Right cardiac atrium (tissue), 5 donors: ENCODE measurements at regions not wholly inside any gene's neighbourhood (a gene's known extent, or its start where the extent isn't known, plus 50 kb on each side); places are given as distances from the start of the nearest gene placed in this dataset.

Experiments
- ATAC-seq, 2 donors: fragments of 200-7000 bp; cut with Tn5 transposase; one replicate each; pipeline versions ENCODE4 v1.8.0 to v1.9.1; 2020; ENCODE audit warnings: moderate library complexity in 2 of 2, mild to moderate bottlenecking in 1 of 2
- DNase-seq, 3 donors: peaks; one replicate each; pipeline ENCODE4 v3.0.0-alpha.2; 2020
- H3K27ac ChIP-seq: one replicate; pipeline ENCODE4 v1.5.1; 2013; ENCODE audit warnings: mild to moderate bottlenecking, low read length, control low read depth, moderate library complexity
- H3K27me3 ChIP-seq: one replicate; pipeline ENCODE4 v1.6.1; 2013; ENCODE audit not compliant: control insufficient read depth, insufficient read depth
- H3K4me1 ChIP-seq: one replicate; pipeline ENCODE4 v1.6.1; 2013; ENCODE audit warnings: low read length; ENCODE audit not compliant: control insufficient read depth, insufficient read depth
- H3K4me3 ChIP-seq: one replicate; pipeline ENCODE4 v1.5.1; 2013; ENCODE audit warnings: low read length, control low read depth
- H3K9me3 ChIP-seq: one replicate; pipeline ENCODE4 v1.6.1; 2013; ENCODE audit warnings: low read length; ENCODE audit not compliant: control insufficient read depth
- WGBS: extraction: QIAGEN DNeasy Blood & Tissue Kit; methylation state at CpG from one replicate; pipeline ENCODE4 v1.1.7; 2013; 5-methylcytosine and 5-hydroxymethylcytosine counted together
- intact Hi-C, 4 donors: fragments of 100-400 bp; cut with DNase I; formaldehyde crosslinking; loops; one replicate each; pipeline versions ENCODE4 v1.11.0 to v1.14.0; 2022 to 2023
- donor health status: healthy with polysubstance abuse.
- donor health status: DM: no; HTN: yes; CAD: no.
- donor health status: DM: no; HTN: no; CAD: no.
- donor health status: DM: no; HTN: yes; CAD: no; lungs with severe emphysema.
- donor health status: DM: yes; HTN: yes; CAD: no.

GRCh38 chr1:162919034-162919433 lies 58.1 kb upstream of the CCDC190 start:
- DNase-seq (peak in 1 of 3 donors; percentile 43), ATAC-seq (no peak)
- 79% methylated on average over 6 of the region's 6 CpGs for WGBS
- Histone ChIP-seq H3K27ac (no peak overlapping the region), H3K4me1 (no peaks in the 10 kb centered on the region), H3K9me3 (no peaks in the 10 kb centered on the region), H3K4me3 (no peak overlapping the region), H3K27me3 (no peaks in the 10 kb centered on the region)
- intact Hi-C loops: no loop called here

GRCh38 chr1:162918151-162918754 lies 57.3 kb upstream of the CCDC190 start:
- no peaks in the 10 kb centered on the region for H3K4me1 ChIP-seq
- 65% methylated on average over 8 of the region's 8 CpGs for WGBS
- no peak overlapping the region for H3K4me3 ChIP-seq
- H3K9me3 ChIP-seq: no peaks in the 10 kb centered on the region
- H3K27ac ChIP-seq: no peak overlapping the region
- intact Hi-C loops: no loop called here
- DNase-seq: no peak
- no peaks in the 10 kb centered on the region for H3K27me3 ChIP-seq
- no peak for ATAC-seq

- H3K4me1 ChIP-seq: no peaks in the 10 kb centered on the region
- DNase-seq (no peak), ATAC-seq (no peak)
- no peaks in the 10 kb centered on the region for H3K9me3 ChIP-seq
- 85% methylated on average over 6 of the region's 6 CpGs for WGBS
- no peak overlapping the region for H3K4me3 ChIP-seq
- H3K27ac ChIP-seq: no peak overlapping the region
- no peaks in the 10 kb centered on the region for H3K27me3 ChIP-seq
- intact Hi-C loops: no loop called here
These were observed 56.0 kb upstream of the CCDC190 start for GRCh38 chr1:162916821-162917613.

- ATAC-seq (no peak), DNase-seq (no peak)
- WGBS: 46% methylated on average over 2 of the region's 2 CpGs
- H3K9me3 ChIP-seq: no peaks in the 10 kb centered on the region
- intact Hi-C loops: no loop called here
- H3K27ac ChIP-seq: no peak overlapping the region
- H3K4me3 ChIP-seq: no peak overlapping the region
- no peaks in the 10 kb centered on the region for H3K27me3 ChIP-seq
- no peaks in the 10 kb centered on the region for H3K4me1 ChIP-seq
These were observed 55.4 kb upstream of the CCDC190 start for GRCh38 chr1:162916407-162916806.

GRCh38 chr1:162914601-162915000 lies 53.6 kb upstream of the CCDC190 start:
- H3K9me3 ChIP-seq: no peaks in the 10 kb centered on the region
- H3K4me3 ChIP-seq: no peak overlapping the region
- DNase-seq (no peak), ATAC-seq (no peak)
- H3K27ac ChIP-seq: no peak overlapping the region
- H3K27me3 ChIP-seq: no peaks in the 10 kb centered on the region
- no peaks in the 10 kb centered on the region for H3K4me1 ChIP-seq
- intact Hi-C loops: no loop called here

- WGBS: 79% methylated on average over 3 of the region's 3 CpGs
- H3K4me1 ChIP-seq: no peaks in the 10 kb centered on the region
These were observed 52.4 kb upstream of the CCDC190 start for GRCh38 chr1:162913345-162913744.

GRCh38 chr1:162912061-162912667 lies 51.2 kb upstream of the CCDC190 start:
- ATAC-seq: no peak
- H3K27ac ChIP-seq: no peak overlapping the region
- no peaks in the 10 kb centered on the region for H3K27me3 ChIP-seq
- no peaks in the 10 kb centered on the region for H3K4me1 ChIP-seq
- no peaks in the 10 kb centered on the region for H3K9me3 ChIP-seq
- WGBS: 93% methylated on average over 1 of the region's 1 CpG
- intact Hi-C loops: no loop called here
- no peak for DNase-seq
- H3K4me3 ChIP-seq: no peak overlapping the region

More at GRCh38 chr1:162913345-162913744, 52.4 kb upstream of the CCDC190 start:
- DNase-seq (no peak), ATAC-seq (no peak)
- intact Hi-C loops: no loop called here
- H3K27ac ChIP-seq: no peak overlapping the region
- H3K4me3 ChIP-seq: no peak overlapping the region
- no peaks in the 10 kb centered on the region for H3K9me3 ChIP-seq
- H3K27me3 ChIP-seq: no peaks in the 10 kb centered on the region
